Testis (tissue), 2 donors: ENCODE measurements at regions not wholly inside any gene's neighbourhood (a gene's known extent, or its start where the extent isn't known, plus 50 kb on each side); places are given as distances from the start of the nearest gene placed in this dataset.
A peak's percentile ranks its signal among the peaks of the same experiment; 100 is the strongest.
"Not testable (repeated sequence)": the region's sequence is repeated elsewhere in the genome, so short reads cannot be mapped to it uniquely, and the experiment has no call there.

Source experiments
- DNase-seq: peaks from one replicate; pipeline ENCODE4 v3.0.0-alpha.2; 2019
- H3K27ac ChIP-seq, 2 donors: fragments of 200-600 bp; sonication (generic); one replicate each; pipeline ENCODE4 v1.5.1; 2019
- H3K27me3 ChIP-seq: fragments of 200-600 bp; sonication (generic); one replicate; pipeline ENCODE4 v1.5.1; 2019
- H3K36me3 ChIP-seq: fragments of 200-600 bp; sonication (generic); one replicate; pipeline ENCODE4 v1.5.1; 2017; ENCODE audit warnings: low read depth; ENCODE audit errors: missing control alignments
- H3K4me1 ChIP-seq: fragments of 200-600 bp; sonication (generic); one replicate; pipeline ENCODE4 v1.5.1; 2019
- H3K4me3 ChIP-seq, 2 donors: fragments of 200-600 bp; sonication (generic); one replicate each; pipeline ENCODE4 v1.5.1; 2017 to 2019
- H3K9me3 ChIP-seq: fragments of 200-600 bp; sonication (generic); one replicate; pipeline ENCODE4 v1.5.1; 2017
- POLR2A ChIP-seq: fragments of 450-650 bp; IDR thresholded peaks from one replicate; pipeline ENCODE4 v1.6.1; 2017; ENCODE audit warnings: antibody characterized with exemption, mild to moderate bottlenecking, moderate library complexity
- WGBS, 2 donors: methylation state at CpG; one replicate each; pipeline ENCODE4 v1.1.5; 2018; 5-methylcytosine and 5-hydroxymethylcytosine counted together
- intact Hi-C: fragments of 100-400 bp; cut with DNase I; formaldehyde crosslinking; loops from one replicate; pipeline ENCODE4 v1.15.1; 2023; ENCODE audit warnings: low total_unique reads
- TF ChIP-seq, protein P1 (sequence below), 3 experiments: fragments of 450-650 bp in 2 of 3; fragments of 200-600 bp in 1 of 3; sonication (generic) in 1 of 3; IDR thresholded peaks; one replicate each; pipeline ENCODE4 v1.5.1; 2016 to 2019; ENCODE audit warnings: antibody characterized with exemption in 3 of 3, mild to moderate bottlenecking in 2 of 3, moderate library complexity in 1 of 3

DNA sequence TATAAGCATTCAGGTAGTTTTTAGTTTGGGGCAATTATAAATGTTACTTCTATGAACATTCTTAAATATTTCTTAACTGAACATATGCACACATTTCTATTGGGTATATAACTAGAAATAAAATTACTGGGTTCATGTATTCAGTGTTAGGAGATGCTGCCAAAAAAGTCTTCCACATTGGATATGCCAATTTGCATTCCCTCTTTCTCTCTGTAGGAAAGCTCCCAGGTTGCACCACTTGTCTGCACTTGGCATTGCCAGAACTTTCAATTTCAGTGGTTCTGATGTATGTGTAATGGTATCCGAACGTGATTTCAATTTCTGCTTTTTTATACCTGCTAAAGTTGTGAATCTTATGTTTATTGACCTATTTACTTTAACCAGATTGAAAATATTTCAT lies 972.1 kb upstream of the PRR20A start:
- 92 to 93% methylated on average over 2 of the region's 2 CpGs for WGBS, 2 donors
- no peaks in the 10 kb centered on the region for H3K27me3 ChIP-seq
- no peak overlapping the region for H3K27ac ChIP-seq
- H3K4me1 ChIP-seq: no peaks in the 10 kb centered on the region
- DNase-seq: no peak
- TF ChIP-seq POLR2A: no peak
- TF ChIP-seq, protein P1, sequence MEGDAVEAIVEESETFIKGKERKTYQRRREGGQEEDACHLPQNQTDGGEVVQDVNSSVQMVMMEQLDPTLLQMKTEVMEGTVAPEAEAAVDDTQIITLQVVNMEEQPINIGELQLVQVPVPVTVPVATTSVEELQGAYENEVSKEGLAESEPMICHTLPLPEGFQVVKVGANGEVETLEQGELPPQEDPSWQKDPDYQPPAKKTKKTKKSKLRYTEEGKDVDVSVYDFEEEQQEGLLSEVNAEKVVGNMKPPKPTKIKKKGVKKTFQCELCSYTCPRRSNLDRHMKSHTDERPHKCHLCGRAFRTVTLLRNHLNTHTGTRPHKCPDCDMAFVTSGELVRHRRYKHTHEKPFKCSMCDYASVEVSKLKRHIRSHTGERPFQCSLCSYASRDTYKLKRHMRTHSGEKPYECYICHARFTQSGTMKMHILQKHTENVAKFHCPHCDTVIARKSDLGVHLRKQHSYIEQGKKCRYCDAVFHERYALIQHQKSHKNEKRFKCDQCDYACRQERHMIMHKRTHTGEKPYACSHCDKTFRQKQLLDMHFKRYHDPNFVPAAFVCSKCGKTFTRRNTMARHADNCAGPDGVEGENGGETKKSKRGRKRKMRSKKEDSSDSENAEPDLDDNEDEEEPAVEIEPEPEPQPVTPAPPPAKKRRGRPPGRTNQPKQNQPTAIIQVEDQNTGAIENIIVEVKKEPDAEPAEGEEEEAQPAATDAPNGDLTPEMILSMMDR (IDR thresholded peaks at IDR 0.05): no peak
- no peaks in the 10 kb centered on the region for H3K9me3 ChIP-seq
- H3K36me3 ChIP-seq: no peaks in the 10 kb centered on the region
- intact Hi-C loops: no loop called here
- H3K4me3 ChIP-seq: no peak overlapping the region

DNA sequence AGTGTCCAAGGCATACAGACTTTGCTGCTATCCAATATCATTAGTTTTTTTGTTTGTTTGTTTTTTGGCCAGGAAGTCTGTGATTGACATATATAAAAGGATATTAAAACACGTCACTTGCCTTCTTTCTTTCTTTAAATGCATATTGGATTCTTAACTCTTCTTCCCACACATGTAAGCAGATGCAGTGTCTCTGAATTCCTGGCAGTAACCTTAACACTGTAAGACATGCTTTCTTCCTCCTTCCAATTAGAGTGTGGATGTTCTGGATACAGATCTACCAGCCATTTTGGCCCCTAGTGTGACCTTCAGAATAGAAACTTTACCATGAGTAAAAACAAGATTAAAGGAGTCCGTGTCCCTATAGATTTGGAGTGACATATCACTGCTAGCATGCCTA lies 967.4 kb upstream of the PRR20A start:
- whole genome bisulfite sequencing, 2 donors: 50 to 61% methylated on average over 2 of the region's 2 CpGs
- H3K27ac ChIP-seq: no peak overlapping the region
- no peak for DNase-seq

DNA sequence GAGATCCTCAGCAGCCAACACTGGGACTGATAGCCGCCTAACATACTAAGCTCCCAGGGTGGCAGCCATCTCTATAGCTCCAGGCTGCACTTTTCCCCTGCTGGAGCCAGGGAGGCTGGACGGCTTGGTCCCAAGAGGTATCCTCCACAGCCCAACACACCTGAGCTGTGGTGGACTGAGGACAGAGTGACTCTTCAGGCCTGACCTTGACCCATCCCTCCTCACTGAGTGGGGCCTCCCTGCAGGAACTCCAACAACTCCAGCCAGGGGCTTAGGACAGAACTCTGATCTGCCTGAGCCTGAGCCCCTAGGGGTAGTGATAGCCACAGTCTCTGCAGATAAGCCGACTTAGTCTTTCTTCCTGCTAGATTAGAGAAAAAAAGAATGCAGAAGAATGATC lies 958.1 kb upstream of the PRR20A start:
- intact Hi-C loops: no loop called here
- no peaks in the 10 kb centered on the region for H3K27me3 ChIP-seq
- no peak for TF ChIP-seq POLR2A
- TF ChIP-seq, protein P1 (IDR thresholded peaks at IDR 0.05): no peak
- H3K27ac ChIP-seq: no peak overlapping the region
- no peak overlapping the region for H3K4me3 ChIP-seq
- DNase-seq: no peak
- no peaks in the 10 kb centered on the region for H3K4me1 ChIP-seq
- WGBS, 2 donors: 89 to 94% methylated on average over 3 of the region's 3 CpGs
- no peaks in the 10 kb centered on the region for H3K9me3 ChIP-seq
- H3K36me3 ChIP-seq: no peaks in the 10 kb centered on the region

More for the DNA sequence above, 967.4 kb upstream of the PRR20A start:
- Histone ChIP-seq H3K36me3 (no peaks in the 10 kb centered on the region), H3K9me3 (no peaks in the 10 kb centered on the region), H3K4me3 (no peak overlapping the region), H3K27me3 (no peaks in the 10 kb centered on the region), H3K4me1 (no peaks in the 10 kb centered on the region)
- intact Hi-C loops: no loop called here
- TF ChIP-seq, protein P1 (IDR thresholded peaks at IDR 0.05): no peak
- TF ChIP-seq POLR2A: no peak

DNA sequence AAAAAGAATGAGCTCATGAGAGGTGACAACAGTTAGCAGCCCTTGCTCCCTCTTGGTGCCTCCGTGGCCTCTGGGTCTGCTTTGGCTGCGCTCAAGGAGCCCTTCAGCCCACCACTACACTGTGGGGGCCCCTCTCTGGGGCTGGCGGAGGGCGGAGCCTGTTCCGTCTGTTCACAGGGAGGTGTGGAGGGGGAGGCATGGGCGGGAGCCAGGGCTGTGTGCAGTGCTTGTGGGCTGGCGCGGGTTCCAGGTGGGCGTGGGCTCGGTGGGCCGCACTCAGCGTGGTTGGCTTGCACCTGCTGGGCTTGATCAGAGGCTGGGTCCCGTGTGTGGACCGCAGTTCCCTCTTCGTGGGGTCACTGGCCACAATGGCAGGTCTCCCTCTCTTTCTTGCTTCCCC lies 953.4 kb upstream of the PRR20A start:
- 51 to 89% methylated on average over 10 to 15 of the region's 15 CpGs for WGBS, 2 donors
- no peaks in the 10 kb centered on the region for H3K27me3 ChIP-seq

DNA sequence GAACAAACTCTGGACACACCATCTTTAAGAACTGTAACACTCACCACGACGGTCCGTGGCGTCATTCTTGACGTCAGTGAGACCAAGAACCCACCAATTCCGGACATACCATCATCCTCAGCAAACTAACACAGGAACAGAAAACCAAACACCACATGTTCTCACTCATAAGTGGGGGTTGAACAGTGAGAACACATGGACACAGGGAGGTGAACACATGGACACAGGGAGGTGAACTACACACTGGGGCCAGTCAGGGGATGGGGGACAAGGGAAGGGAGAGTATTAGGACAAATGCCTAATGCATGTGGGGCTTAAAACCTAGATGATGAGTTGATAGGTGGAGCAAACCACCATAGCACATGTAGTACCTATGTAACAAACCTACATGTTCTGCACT lies 952.1 kb upstream of the PRR20A start:
- H3K9me3 ChIP-seq, H3K27me3 ChIP-seq, intact Hi-C loops, H3K27ac ChIP-seq, DNase-seq, H3K36me3 ChIP-seq, H3K4me1 ChIP-seq: not testable (repeated sequence)
- H3K4me3 ChIP-seq: peak overlapping the region in 1 of 2 donors; percentile 39
- WGBS, 2 donors: 68 to 70% methylated on average over 6 of the region's 6 CpGs

More for the DNA sequence above, 953.4 kb upstream of the PRR20A start:
- TF ChIP-seq, protein P1 (IDR thresholded peaks at IDR 0.05): no peak
- no peak for TF ChIP-seq POLR2A
- H3K9me3 ChIP-seq: no peaks in the 10 kb centered on the region
- H3K36me3 ChIP-seq: no peaks in the 10 kb centered on the region
- H3K4me3 ChIP-seq: peak overlapping the region in 1 of 2 donors; percentile 39
- H3K27ac ChIP-seq: no peak overlapping the region
- H3K4me1 ChIP-seq: no peaks in the 10 kb centered on the region
- no peak for DNase-seq
- intact Hi-C loops: no loop called here
